CD14-positive monocyte (primary cell): ENCODE measurements at regions not wholly inside any gene's neighbourhood (a gene's known extent, or its start where the extent isn't known, plus 50 kb on each side); places are given as distances from the start of the nearest gene placed in this dataset.

Source experiments
- DNase-seq, 3 donors: peaks; one replicate each; pipeline ENCODE4 v3.0.0-alpha.2; 2011 to 2022
- H2AFZ ChIP-seq: 2 replicates; pipeline ENCODE4 v1.6.0; 2012; ENCODE audit warnings: mild to moderate bottlenecking, low read depth, low read length, inconsistent platforms; ENCODE audit not compliant: insufficient read depth, poor library complexity, severe bottlenecking
- H3K27ac ChIP-seq, 2 donors: 1 replicate in 1 of 2; 2 replicates in 1 of 2; pipeline ENCODE4 v1.5.1; 2012 to 2013; ENCODE audit warnings: low read length in 2 of 2, control low read depth in 1 of 2, inconsistent platforms in 1 of 2, low read depth in 1 of 2, mild to moderate bottlenecking in 1 of 2
- H3K27me3 ChIP-seq, 2 donors: one replicate each; pipeline versions ENCODE4 v1.6.0 to v1.6.1; 2011 to 2013; ENCODE audit warnings: low read length in 2 of 2; ENCODE audit not compliant: control insufficient read depth in 2 of 2, insufficient read depth in 2 of 2
- H3K36me3 ChIP-seq, 2 donors: replicated peaks in 1 of 2; 1 replicate in 1 of 2; 2 replicates in 1 of 2; pipeline versions ENCODE4 v1.5.1 to v1.6.1; 2012 to 2013; ENCODE audit warnings: low read length in 2 of 2, control low read depth in 1 of 2, inconsistent platforms in 1 of 2, mild to moderate bottlenecking in 1 of 2; ENCODE audit not compliant: insufficient read depth in 2 of 2, control insufficient read depth in 1 of 2
- H3K4me1 ChIP-seq, 2 donors: 1 replicate in 1 of 2; 2 replicates in 1 of 2; pipeline versions ENCODE4 v1.5.1 to v1.6.1; 2012 to 2013; ENCODE audit warnings: low read length in 2 of 2, control low read depth in 1 of 2, inconsistent platforms in 1 of 2, mild to moderate bottlenecking in 1 of 2, moderate library complexity in 1 of 2; ENCODE audit not compliant: insufficient read depth in 2 of 2, control insufficient read depth in 1 of 2
- H3K4me2 ChIP-seq: replicated peaks from 2 replicates; pipeline ENCODE3; 2012; ENCODE audit warnings: low read length, moderate library complexity, mild to moderate bottlenecking; ENCODE audit not compliant: poor library complexity, severe bottlenecking; ENCODE audit errors: extremely low read depth
- H3K4me3 ChIP-seq, 3 experiments: fragments of 200-600 bp in 1 of 3; sonication (generic) in 1 of 3; replicated peaks in 1 of 3; 1 replicate in 2 of 3; 2 replicates in 1 of 3; pipeline ENCODE4 v1.5.1; 2011 to 2013; ENCODE audit warnings: low read length in 3 of 3, mild to moderate bottlenecking in 3 of 3, control low read depth in 2 of 3, low read depth in 2 of 3, inconsistent platforms in 1 of 3, moderate library complexity in 1 of 3
- H3K79me2 ChIP-seq: 2 replicates; pipeline ENCODE4 v1.6.0; 2012; ENCODE audit warnings: mild to moderate bottlenecking, control low read depth, inconsistent platforms, low read length, moderate library complexity; ENCODE audit not compliant: insufficient read depth
- H3K9ac ChIP-seq: 2 replicates; pipeline ENCODE4 v1.6.0; 2017; ENCODE audit warnings: low read length, mild to moderate bottlenecking; ENCODE audit not compliant: insufficient read depth, poor library complexity, severe bottlenecking
- H3K9me3 ChIP-seq, 2 donors: replicated peaks in 1 of 2; 1 replicate in 1 of 2; 2 replicates in 1 of 2; pipeline versions ENCODE4 v1.5.1 to v1.6.1; 2012 to 2013; ENCODE audit warnings: low read length in 2 of 2, control low read depth in 1 of 2; ENCODE audit not compliant: control insufficient read depth in 1 of 2, insufficient read depth in 1 of 2
- H4K20me1 ChIP-seq: 2 replicates; pipeline ENCODE4 v1.6.0; 2012; ENCODE audit warnings: mild to moderate bottlenecking, low read length, control low read depth, moderate library complexity; ENCODE audit not compliant: insufficient read depth
- H3K27ac Mint-ChIP-seq, 7 donors: one replicate each; pipeline ENCODE4 v1.8.0; 2020; ENCODE audit warnings: mild to moderate bottlenecking in 7 of 7, mixed read lengths in 7 of 7, moderate library complexity in 6 of 7, inconsistent platforms in 2 of 7
- H3K27me3 Mint-ChIP-seq, 3 donors: one replicate each; pipeline ENCODE4 v1.8.0; 2021 to 2022; ENCODE audit warnings: low read depth in 3 of 3, mild to moderate bottlenecking in 3 of 3, mixed read lengths in 3 of 3, moderate library complexity in 3 of 3, inconsistent platforms in 1 of 3
- H3K36me3 Mint-ChIP-seq, 2 donors: one replicate each; pipeline ENCODE4 v1.8.0; 2020; ENCODE audit warnings: mixed read lengths in 2 of 2, inconsistent platforms in 1 of 2, mild to moderate bottlenecking in 1 of 2
- H3K4me1 Mint-ChIP-seq: one replicate; pipeline ENCODE4 v1.8.0; 2020; ENCODE audit warnings: mild to moderate bottlenecking, mixed read lengths
- H3K4me3 Mint-ChIP-seq, 2 donors: one replicate each; pipeline ENCODE4 v1.8.0; 2020; ENCODE audit warnings: mild to moderate bottlenecking in 2 of 2, mixed read lengths in 2 of 2, moderate library complexity in 1 of 2
- H3K9me3 Mint-ChIP-seq, 7 donors: one replicate each; pipeline ENCODE4 v1.8.0; 2020 to 2022; ENCODE audit warnings: mixed read lengths in 7 of 7, mild to moderate bottlenecking in 6 of 7, moderate library complexity in 6 of 7, inconsistent platforms in 2 of 7
- WGBS: methylation state at CpG from one replicate; pipeline ENCODE4 v1.1.5; 2013; ENCODE audit warnings: missing lambda C conversion rate; ENCODE audit not compliant: insufficient coverage; 5-methylcytosine and 5-hydroxymethylcytosine counted together
- intact Hi-C, 2 donors: fragments of 100-400 bp; cut with micrococcal nuclease; formaldehyde crosslinking; loops; one replicate each; pipeline versions ENCODE4 v1.15.0 to v1.15.1; 2023
- TF ChIP-seq, protein P1 (sequence below): fragments of 200-600 bp; IDR thresholded peaks from one replicate; pipeline ENCODE4 v1.8.0; 2022; ENCODE audit warnings: antibody characterized with exemption, mild to moderate bottlenecking

DNA sequence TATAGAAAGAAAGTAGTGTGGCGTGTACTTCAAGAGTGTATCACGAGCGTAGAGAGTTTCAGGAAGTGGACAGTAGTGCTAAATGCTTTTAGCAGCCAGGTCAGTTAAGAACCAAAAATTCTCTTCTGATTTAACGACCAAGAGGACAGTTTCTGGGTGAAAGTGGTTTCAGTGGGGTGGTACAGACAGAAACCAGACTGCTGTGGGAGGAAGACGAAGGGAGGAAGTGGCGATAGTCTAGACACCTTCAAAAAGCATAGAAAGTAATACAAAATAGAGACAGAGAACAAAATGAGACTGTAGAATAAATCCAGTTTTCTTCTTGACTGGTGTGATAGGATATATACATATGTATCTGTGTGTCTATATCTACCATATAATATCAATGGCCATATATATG, 93.5 kb downstream of the MBL2 start:
- TF ChIP-seq, protein P1, sequence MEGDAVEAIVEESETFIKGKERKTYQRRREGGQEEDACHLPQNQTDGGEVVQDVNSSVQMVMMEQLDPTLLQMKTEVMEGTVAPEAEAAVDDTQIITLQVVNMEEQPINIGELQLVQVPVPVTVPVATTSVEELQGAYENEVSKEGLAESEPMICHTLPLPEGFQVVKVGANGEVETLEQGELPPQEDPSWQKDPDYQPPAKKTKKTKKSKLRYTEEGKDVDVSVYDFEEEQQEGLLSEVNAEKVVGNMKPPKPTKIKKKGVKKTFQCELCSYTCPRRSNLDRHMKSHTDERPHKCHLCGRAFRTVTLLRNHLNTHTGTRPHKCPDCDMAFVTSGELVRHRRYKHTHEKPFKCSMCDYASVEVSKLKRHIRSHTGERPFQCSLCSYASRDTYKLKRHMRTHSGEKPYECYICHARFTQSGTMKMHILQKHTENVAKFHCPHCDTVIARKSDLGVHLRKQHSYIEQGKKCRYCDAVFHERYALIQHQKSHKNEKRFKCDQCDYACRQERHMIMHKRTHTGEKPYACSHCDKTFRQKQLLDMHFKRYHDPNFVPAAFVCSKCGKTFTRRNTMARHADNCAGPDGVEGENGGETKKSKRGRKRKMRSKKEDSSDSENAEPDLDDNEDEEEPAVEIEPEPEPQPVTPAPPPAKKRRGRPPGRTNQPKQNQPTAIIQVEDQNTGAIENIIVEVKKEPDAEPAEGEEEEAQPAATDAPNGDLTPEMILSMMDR = no peak
- Histone ChIP-seq H4K20me1 (no peaks in the 10 kb centered on the region), H3K27me3 (no peaks in the 10 kb centered on the region), H3K27ac (no peak overlapping the region), H3K4me2 (no peak overlapping the region), H3K9me3 (no peaks in the 10 kb centered on the region), H3K4me1 (no peaks in the 10 kb centered on the region), H2AFZ (no peak overlapping the region), H3K9ac (no peak overlapping the region), H3K4me3 (no peak overlapping the region), H3K79me2 (no peaks in the 10 kb centered on the region), H3K36me3 (no peaks in the 10 kb centered on the region)
- WGBS = 54% methylated on average over 4 of the region's 6 CpGs
- intact Hi-C loops = no loop called here
- Mint-ChIP-seq H3K27ac (no peak overlapping the region), H3K27me3 (no peaks in the 10 kb centered on the region), H3K9me3 (peaks cover 0 to 8% (median 4%) of the 10 kb centered on the region in 7 donors), H3K4me1 (no peaks in the 10 kb centered on the region), H3K4me3 (no peak overlapping the region), H3K36me3 (no peaks in the 10 kb centered on the region)
- DNase-seq = no peak

DNA sequence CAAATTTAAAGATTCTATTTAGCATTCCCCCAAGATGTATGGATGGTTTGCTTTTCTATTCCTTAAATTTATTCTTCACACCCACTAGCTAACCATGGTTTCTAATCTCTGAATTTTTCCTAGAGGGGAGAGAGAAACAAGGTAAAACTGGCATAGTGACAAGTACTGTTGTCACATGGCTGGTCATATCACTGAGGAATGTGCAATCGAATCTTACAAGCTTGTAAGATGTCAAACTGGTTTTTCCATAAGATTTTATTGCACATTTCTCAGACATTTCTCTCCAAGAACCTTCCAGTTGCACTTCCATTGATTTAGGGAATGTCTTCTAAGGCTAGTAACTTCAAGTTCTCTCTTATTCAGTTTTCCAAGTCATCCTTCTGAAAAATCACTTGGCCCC, 89.8 kb downstream of the MBL2 start:
- H3K9me3 ChIP-seq = no peaks in the 10 kb centered on the region
- H3K4me2 ChIP-seq = no peak overlapping the region
- H2AFZ ChIP-seq = no peak overlapping the region
- Mint-ChIP-seq H3K27ac (no peak overlapping the region), H3K36me3 (no peaks in the 10 kb centered on the region), H3K27me3 (peaks cover 0 to 2% (median 0%) of the 10 kb centered on the region in 3 donors), H3K4me3 (no peak overlapping the region), H3K9me3 (peaks cover 2 to 11% (median 7%) of the 10 kb centered on the region in 7 donors), H3K4me1 (no peaks in the 10 kb centered on the region)
- no peaks in the 10 kb centered on the region for H4K20me1 ChIP-seq
- no peaks in the 10 kb centered on the region for H3K27me3 ChIP-seq
- TF ChIP-seq, protein P1 = no peak
- H3K36me3 ChIP-seq = no peaks in the 10 kb centered on the region
- H3K27ac ChIP-seq = no peak overlapping the region
- intact Hi-C loops = no loop called here
- H3K79me2 ChIP-seq = no peaks in the 10 kb centered on the region
- no peak for DNase-seq
- no peak overlapping the region for H3K9ac ChIP-seq
- H3K4me3 ChIP-seq = no peak overlapping the region
- WGBS = no CpG with 5 or more reads among the region's 1 CpG
- H3K4me1 ChIP-seq = no peaks in the 10 kb centered on the region
